ENCODE measurements at regions not wholly inside any gene's neighbourhood (a gene's known extent, or its start where the extent isn't known, plus 50 kb on each side); places are given as distances from the start of the nearest gene placed in this dataset.

- Histone ChIP-seq H3K4me1 (ENCODE audit: insufficient read depth, low read length) (no peaks in the 10 kb centered on the region), H3F3A (ENCODE audit: low read length, unreplicated experiment) (no peaks in the 10 kb centered on the region), H3K36me3 (ENCODE audit: low read depth, low read length) (no peaks in the 10 kb centered on the region), H3K9me2 (replicated peaks; ENCODE audit: low read length) (no peaks in the 10 kb centered on the region), H3K79me2 (ENCODE audit: low read length) (no peaks in the 10 kb centered on the region), H3K27ac (ENCODE audit: low read length) (no peak overlapping the region), H3K9ac (ENCODE audit: low read length) (no peak overlapping the region), H3K4me3 (ENCODE audit: low read length) (no peak overlapping the region), H3K4me2 (ENCODE audit: low read length) (no peak overlapping the region), H4K20me1 (ENCODE audit: low read length) (no peaks in the 10 kb centered on the region), H3K9me3 (ENCODE audit: low read length) (no peaks in the 10 kb centered on the region), H2AFZ (ENCODE audit: low read length) (no peak overlapping the region), H3K27me3 (ENCODE audit: low read length) (no peaks in the 10 kb centered on the region)
- ChIA-PET POLR2A (ENCODE audit: unreplicated experiment) (no interaction called here), CTCF (no interaction called here)
- no peak for ATAC-seq
- intact Hi-C loops (cut with micrococcal nuclease), result no loop called here
- no peak for TF ChIP-seq EZH2 (IDR thresholded peaks at IDR 0.05; ENCODE audit: low read length, unreplicated experiment)
- TF ChIP-seq, protein P1, sequence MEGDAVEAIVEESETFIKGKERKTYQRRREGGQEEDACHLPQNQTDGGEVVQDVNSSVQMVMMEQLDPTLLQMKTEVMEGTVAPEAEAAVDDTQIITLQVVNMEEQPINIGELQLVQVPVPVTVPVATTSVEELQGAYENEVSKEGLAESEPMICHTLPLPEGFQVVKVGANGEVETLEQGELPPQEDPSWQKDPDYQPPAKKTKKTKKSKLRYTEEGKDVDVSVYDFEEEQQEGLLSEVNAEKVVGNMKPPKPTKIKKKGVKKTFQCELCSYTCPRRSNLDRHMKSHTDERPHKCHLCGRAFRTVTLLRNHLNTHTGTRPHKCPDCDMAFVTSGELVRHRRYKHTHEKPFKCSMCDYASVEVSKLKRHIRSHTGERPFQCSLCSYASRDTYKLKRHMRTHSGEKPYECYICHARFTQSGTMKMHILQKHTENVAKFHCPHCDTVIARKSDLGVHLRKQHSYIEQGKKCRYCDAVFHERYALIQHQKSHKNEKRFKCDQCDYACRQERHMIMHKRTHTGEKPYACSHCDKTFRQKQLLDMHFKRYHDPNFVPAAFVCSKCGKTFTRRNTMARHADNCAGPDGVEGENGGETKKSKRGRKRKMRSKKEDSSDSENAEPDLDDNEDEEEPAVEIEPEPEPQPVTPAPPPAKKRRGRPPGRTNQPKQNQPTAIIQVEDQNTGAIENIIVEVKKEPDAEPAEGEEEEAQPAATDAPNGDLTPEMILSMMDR (conservative IDR thresholded peaks at IDR 0.05; ENCODE audit: low read depth, low read length), result no peak
- no peak for TF ChIP-seq EZH2phosphoT487 (IDR thresholded peaks at IDR 0.05; ENCODE audit: borderline replicate concordance, low read length)
- no peak for DNase-seq
- no TSS peak for BruUV-seq (replicated peaks)
Observed at GRCh38 chr1:116277840-116278540, 95.1 kb upstream of the ATP1A1 start.

GRCh38 chr1:116278541-116278866, 94.5 kb upstream of the ATP1A1 start:
- Histone ChIP-seq H3K4me2 (ENCODE audit: low read length) (no peak overlapping the region), H3K27me3 (ENCODE audit: low read length) (no peaks in the 10 kb centered on the region), H3K9me2 (replicated peaks; ENCODE audit: low read length) (no peaks in the 10 kb centered on the region), H3K36me3 (ENCODE audit: low read depth, low read length) (no peaks in the 10 kb centered on the region), H3K4me1 (ENCODE audit: insufficient read depth, low read length) (no peaks in the 10 kb centered on the region), H2AFZ (ENCODE audit: low read length) (no peak overlapping the region), H3K79me2 (ENCODE audit: low read length) (no peaks in the 10 kb centered on the region), H3K4me3 (ENCODE audit: low read length) (no peak overlapping the region), H3F3A (ENCODE audit: low read length, unreplicated experiment) (no peaks in the 10 kb centered on the region), H3K27ac (ENCODE audit: low read length) (no peak overlapping the region), H4K20me1 (ENCODE audit: low read length) (no peaks in the 10 kb centered on the region), H3K9me3 (ENCODE audit: low read length) (no peaks in the 10 kb centered on the region), H3K9ac (ENCODE audit: low read length) (no peak overlapping the region)
- DNase-seq, result no peak
- ChIA-PET POLR2A (ENCODE audit: unreplicated experiment) (no interaction called here), CTCF (no interaction called here)
- no TSS peak for BruUV-seq (replicated peaks)
- TF ChIP-seq EZH2 (IDR thresholded peaks at IDR 0.05; ENCODE audit: low read length, unreplicated experiment) (no peak), EZH2phosphoT487 (IDR thresholded peaks at IDR 0.05; ENCODE audit: borderline replicate concordance, low read length) (no peak)
- TF ChIP-seq, protein P1 (conservative IDR thresholded peaks at IDR 0.05; ENCODE audit: low read depth, low read length), result no peak
- ATAC-seq, result no peak
- intact Hi-C loops (cut with micrococcal nuclease), result no loop called here

DNA sequence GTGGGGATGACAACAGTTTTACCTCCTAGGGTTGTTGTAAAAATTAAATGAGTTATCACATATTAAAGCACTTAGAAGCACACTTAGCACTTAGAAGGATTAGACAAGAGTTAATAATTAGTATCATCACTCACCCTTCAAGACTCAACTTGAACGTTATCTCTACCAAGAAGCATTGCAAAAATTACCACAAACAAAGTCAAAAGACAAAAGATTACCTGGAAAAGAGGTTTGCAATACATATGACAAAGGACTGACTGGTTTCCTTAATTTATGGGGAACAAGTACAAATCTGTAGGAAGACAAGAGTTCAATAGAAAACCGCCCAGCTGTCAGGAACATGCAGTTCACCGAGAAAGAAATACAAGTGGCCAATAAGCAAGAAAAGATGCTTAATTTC, 93.3 kb upstream of the ATP1A1 start:
- no peaks in the 10 kb centered on the region for H3K9me2 ChIP-seq (replicated peaks; ENCODE audit: low read length)
- no peaks in the 10 kb centered on the region for H4K20me1 ChIP-seq (ENCODE audit: low read length)
- ChIA-PET CTCF (no interaction called here), POLR2A (ENCODE audit: unreplicated experiment) (interaction anchor here (0.6 kb wide), 1 partner anchor 58 kb away, joined by 3 read pairs; no protein-coding TSS in a partner anchor)
- no peak overlapping the region for H3K9ac ChIP-seq (ENCODE audit: low read length)
- no peaks in the 10 kb centered on the region for H3F3A ChIP-seq (ENCODE audit: low read length, unreplicated experiment)
- intact Hi-C loops (cut with micrococcal nuclease), result loop anchor here (10.0 kb wide), 1 partner anchor 45 kb away; no protein-coding TSS in a partner anchor
- ATAC-seq (no peak), DNase-seq (no peak)
- no peak overlapping the region for H3K27ac ChIP-seq (ENCODE audit: low read length)
- TF ChIP-seq, protein P1 (conservative IDR thresholded peaks at IDR 0.05; ENCODE audit: low read depth, low read length), result no peak
- TF ChIP-seq EZH2 (IDR thresholded peaks at IDR 0.05; ENCODE audit: low read length, unreplicated experiment) (no peak), EZH2phosphoT487 (IDR thresholded peaks at IDR 0.05; ENCODE audit: borderline replicate concordance, low read length) (no peak)
- H3K9me3 ChIP-seq (ENCODE audit: low read length), result no peaks in the 10 kb centered on the region
- no peaks in the 10 kb centered on the region for H3K36me3 ChIP-seq (ENCODE audit: low read depth, low read length)
- BruUV-seq (replicated peaks), result no TSS peak
- no peak overlapping the region for H3K4me3 ChIP-seq (ENCODE audit: low read length)
- no peaks in the 10 kb centered on the region for H3K79me2 ChIP-seq (ENCODE audit: low read length)
- no peak overlapping the region for H3K4me2 ChIP-seq (ENCODE audit: low read length)
- no peaks in the 10 kb centered on the region for H3K27me3 ChIP-seq (ENCODE audit: low read length)
- H2AFZ ChIP-seq (ENCODE audit: low read length), result no peak overlapping the region
- H3K4me1 ChIP-seq (ENCODE audit: insufficient read depth, low read length), result no peaks in the 10 kb centered on the region

All from PC-3 (cell line).